Activated CD4-positive, alpha-beta T cell treated with anti-CD3 and anti-CD28 coated beads, Interleukin-2, amount 50 U/mL, for 24 hours (primary cell): ENCODE measurements at regions not wholly inside any gene's neighbourhood (a gene's known extent, or its start where the extent isn't known, plus 50 kb on each side); places are given as distances from the start of the nearest gene placed in this dataset.

Experiments
- DNase-seq, 2 donors: peaks; one replicate each; pipeline ENCODE4 v3.0.0-alpha.2; 2020; ENCODE audit warnings: low read depth in 1 of 2, low spot score in 1 of 2

DNA sequence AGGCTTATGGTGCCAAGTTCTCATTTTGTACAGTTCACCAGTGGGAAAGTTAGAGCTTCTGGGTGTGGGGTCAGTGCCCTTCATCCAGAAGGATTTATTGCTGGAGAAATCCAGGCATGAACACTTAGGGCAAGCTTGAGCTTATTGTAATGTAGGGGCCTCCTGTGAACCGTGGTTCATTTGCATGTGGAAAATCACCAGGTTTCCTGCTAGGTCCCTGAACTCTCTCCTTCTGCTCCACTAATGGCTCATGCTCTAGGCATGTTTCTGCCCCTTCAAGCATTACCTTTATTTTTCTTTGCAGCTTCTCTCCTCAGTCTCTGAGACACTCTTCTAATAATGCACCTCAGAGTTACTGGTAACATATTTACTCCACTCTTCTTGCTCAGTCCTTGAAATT, 79.3 kb upstream of the FAM98A start:
- DNase-seq: no peak

DNA sequence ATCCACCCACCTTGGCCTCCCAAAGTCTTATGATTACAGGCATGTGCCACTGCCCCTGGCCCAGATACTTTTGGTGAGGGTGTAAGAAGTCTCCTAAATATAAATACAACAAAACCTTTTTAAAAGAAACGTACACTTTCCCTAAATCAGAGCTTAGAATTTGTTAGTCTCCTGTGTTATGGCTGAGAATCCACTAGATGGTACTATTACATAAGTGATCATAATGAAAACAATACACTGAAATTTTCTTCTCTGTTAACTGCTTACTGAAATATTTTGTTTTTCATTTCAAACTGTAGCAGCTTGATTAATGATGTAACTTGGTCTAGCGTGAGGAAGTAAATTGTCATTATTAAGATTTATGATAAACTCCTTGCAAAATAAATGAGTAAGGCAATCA, 74.8 kb upstream of the FAM98A start:
- DNase-seq: no peak

DNA sequence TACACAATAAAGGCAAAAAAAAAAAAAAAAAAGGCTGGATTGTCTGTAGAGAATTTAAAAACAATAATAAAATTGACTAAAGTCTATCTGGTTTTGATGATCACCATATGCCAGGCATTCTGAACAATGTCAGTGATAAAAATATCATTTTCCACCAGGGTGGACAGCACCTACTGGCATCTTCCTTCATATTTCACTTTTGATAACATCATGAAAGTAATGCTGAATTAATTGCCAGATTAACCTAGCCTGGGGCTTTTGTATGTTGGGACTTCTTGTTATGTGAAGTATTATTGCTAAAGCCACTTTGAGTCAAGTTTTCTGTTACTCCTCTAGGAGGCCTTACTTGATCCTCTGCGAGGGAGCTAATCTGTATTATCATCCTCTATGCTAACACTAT, 73.8 kb upstream of the FAM98A start:
- DNase-seq: no peak

DNA sequence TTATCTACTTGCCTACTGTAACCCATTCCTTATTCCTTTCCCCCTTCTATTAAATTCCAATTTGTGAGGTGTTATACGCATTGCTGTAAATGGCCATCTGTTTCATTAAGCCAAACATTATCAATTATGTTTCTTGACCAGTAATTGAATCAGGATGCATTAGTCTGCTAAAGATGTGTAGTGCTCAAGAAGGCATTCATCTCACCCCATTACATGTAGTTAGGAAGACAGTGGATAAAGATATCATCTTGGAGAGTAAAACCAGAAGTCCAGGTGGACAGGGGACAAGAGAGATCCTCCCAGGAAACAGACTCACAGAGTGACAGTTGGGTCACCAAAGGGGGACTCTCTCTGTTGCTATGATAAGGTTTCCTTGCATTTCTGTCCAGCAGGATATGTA, 73.3 kb upstream of the FAM98A start:
- DNase-seq: no peak

DNA sequence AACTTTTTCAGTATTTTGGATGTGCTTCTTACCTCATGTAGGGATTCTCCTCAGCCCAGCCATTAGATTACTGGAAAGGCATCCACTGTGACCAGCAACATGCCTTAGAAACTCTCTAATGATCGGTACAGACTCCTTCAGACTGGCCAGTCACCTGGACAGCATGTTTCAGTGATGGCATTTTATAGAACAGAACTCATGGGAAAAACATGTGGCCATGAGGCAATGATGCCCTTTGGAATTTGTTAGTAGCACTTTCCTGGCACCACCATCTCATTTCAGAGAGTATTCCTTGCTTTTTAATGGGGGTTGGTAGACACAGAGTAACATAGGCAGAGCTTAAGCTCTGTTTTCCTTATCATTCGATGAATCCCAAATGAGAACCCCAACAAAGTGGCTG, 72.1 kb upstream of the FAM98A start:
- no peak for DNase-seq

DNA sequence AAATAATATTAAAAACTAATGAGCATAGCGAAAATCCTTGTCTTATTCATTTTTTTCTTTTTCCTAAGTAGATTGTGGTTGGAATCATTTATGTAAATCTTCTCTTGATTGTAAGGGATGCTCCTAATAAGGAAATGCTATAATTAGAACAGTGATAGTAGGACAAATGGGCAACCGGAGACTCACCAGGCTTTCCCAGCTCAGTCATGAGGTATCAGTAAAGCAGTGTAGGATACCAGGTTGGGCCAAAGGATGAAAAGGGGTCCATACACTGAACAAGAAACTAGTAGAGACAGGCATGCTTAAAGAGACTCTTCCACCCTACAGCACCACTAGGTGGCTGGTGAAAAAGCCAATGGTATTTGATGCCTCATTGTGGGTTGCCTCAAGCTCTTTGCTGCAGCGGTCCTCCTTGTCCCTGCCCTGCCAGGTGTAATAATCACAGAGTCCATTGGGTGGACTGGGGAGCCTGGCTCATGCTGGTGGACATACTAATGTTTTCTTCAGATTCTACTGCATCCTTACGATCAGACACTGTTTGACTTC, 71.4 kb upstream of the FAM98A start:
- DNase-seq: no peak

DNA sequence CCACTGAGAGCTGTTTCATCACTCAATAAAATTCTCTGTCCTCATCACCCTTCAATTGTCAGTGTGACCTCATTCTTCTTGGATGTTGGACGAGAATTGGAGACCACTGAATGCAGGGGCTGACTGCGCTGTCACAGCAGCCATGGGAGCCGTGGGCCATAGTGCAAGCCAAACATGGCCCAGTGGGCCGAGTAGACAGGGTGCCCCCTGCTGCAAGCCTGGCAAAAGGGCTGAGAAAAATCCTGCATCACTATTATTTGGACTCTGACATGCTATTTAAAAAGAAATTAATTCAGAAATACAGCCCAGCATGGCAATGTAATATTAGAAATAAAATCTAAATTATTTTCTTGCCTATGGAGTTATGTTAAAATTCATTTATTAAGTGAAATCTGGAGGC, 67.8 kb upstream of the FAM98A start:
- no peak for DNase-seq

DNA sequence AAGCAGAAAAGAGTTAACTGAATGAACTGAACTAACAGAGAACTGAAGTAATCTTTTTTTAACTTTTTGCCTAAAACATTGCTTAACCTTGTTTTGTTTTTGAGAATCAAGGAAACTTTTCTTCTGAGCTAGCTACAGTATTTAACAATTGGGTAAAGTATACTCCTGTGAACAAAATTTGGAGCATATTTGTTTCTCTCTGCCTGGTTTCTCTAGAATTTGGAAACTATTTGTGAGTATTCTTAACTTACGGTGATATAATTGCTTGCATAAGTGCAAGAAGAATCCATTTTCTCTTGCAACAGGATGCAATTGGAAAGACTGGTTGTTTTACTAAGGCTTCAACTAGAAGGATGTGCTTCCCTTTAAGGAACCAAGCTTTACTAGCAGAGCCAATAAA, 65.9 kb upstream of the FAM98A start:
- DNase-seq: no peak

DNA sequence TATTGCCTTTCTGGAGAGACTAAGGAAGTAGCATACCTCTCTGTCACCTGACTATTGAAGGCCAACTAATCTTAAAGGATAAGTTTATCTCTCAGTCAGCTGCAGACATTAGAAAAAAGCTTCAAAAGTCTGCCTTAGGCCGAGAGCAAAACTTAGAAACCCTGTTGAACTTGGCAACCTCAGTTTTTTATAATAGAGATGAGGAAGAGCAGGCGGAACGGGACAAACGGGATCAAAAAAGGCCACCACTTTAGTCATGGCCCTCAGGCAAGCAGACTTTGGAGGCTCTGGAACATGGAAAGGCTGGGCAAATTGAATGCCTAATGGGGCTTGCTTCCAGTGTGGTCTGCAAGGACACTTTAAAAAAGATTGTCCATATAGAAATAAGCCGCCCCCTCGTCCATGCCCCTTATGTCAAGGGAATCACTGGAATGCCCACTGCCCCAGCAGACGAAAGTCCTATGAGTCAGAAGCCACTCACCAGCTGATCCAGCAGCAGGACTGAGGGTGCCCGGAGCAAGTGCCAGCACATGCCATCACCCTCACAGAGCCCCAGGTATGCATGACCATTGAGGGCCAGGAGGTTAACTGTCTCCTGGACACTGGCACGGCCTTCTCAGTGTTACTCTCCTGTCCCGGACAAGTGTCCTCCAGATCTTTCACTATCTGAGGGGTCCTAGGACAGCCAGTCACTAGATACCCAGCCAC, 61.5 kb upstream of the FAM98A start:
- no peak for DNase-seq

DNA sequence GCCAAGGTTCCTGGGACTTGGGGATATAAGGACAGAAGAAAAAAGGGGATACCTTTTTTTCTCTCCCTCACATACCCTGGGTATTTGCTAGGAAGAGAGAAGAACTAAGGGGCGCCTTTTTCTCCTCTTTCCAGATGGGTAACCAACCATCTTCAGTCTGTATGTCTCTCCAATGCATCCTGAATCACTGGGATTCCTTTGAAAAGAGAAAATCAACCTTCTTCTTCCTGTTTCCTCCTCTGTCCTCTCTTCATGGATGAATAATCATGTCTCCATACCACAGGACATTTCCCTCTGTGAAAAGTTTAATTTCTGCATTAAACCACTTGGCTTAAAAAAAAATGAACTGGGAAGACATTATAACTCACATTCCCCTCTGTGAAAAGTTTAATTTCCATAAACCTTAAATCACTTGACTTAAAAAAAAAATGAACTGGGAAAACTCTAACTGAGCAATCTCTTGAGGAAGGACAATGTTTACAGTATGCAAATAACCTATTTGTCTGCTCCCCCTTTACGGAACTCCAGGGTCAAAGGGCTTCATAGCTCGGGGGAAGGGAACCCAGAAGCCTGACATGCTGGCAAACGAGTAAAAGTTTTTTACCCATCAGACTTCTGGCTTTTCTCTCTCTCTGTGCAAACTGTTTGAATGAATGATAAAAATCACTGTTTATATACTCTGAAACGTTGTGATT, 56.7 kb upstream of the FAM98A start:
- no peak for DNase-seq

DNA sequence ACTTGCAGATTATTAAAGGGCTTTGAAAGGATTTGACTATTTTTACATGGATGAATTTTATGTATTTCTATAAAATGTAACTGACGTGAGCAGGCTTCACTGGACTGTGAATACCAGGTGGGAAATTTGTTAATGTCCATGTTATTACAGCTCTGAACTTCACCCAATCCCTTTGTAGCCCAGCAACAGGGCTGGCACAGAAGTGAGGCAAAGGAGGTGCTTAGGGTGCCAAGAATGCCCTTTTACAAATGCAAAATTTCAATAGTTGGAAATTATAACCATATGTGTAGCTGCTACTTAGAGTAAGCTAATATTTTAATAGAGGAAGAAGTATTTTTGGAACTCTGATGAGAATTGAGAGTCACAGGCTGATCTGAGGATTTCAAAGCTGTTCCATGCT, 53.7 kb upstream of the FAM98A start:
- no peak for DNase-seq

DNA sequence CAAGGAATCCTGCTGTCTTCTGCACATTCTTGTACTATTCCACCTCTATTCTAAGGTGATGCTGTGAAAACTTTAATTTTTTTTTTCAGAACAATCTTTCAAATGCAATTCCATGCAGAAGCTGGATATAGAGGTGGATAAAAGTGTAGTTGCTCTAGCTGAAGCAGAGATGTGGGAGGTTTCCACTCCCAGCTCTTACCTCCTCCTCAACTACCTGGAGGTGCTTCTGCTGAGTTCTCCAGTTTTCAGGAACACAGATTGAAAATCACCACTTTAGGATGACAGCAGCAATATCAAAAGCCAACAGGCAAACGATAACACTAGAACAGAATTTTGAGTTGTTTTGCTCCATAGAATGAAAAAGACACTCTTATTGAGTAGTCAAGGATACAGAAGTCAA, 51.1 kb upstream of the FAM98A start:
- no peak for DNase-seq
